Lung (tissue), 11 donors: ENCODE measurements at regions not wholly inside any gene's neighbourhood (a gene's known extent, or its start where the extent isn't known, plus 50 kb on each side); places are given as distances from the start of the nearest gene placed in this dataset.

Experiments used
- ATAC-seq: fragments of 200-7000 bp; cut with Tn5 transposase; one replicate; pipeline ENCODE4 v1.9.1; 2020; ENCODE audit warnings: moderate number of reproducible peaks; ENCODE audit not compliant: insufficient read depth, low FRiP score
- DNase-seq, 3 donors: peaks; one replicate each; pipeline ENCODE4 v3.0.0-alpha.2; 2013 to 2017
- H3K27ac ChIP-seq, 2 donors: one replicate each; pipeline ENCODE4 v1.5.1; 2013; ENCODE audit warnings: mild to moderate bottlenecking in 2 of 2, moderate library complexity in 2 of 2, control low read depth in 1 of 2, inconsistent platforms in 1 of 2, low read depth in 1 of 2, low read length in 1 of 2
- H3K27me3 ChIP-seq, 3 donors: one replicate each; pipeline ENCODE4 v1.5.1; 2013; ENCODE audit warnings: low read length in 2 of 3; ENCODE audit not compliant: control insufficient read depth in 3 of 3, insufficient read depth in 3 of 3
- H3K36me3 ChIP-seq, 4 donors: one replicate each; pipeline ENCODE4 v1.5.1; 2013; ENCODE audit warnings: low read length in 4 of 4, mild to moderate bottlenecking in 1 of 4, moderate library complexity in 1 of 4; ENCODE audit not compliant: control insufficient read depth in 4 of 4, insufficient read depth in 4 of 4
- H3K4me1 ChIP-seq, 5 donors: one replicate each; pipeline ENCODE4 v1.5.1; 2013; ENCODE audit warnings: low read length in 5 of 5, mild to moderate bottlenecking in 2 of 5, moderate library complexity in 1 of 5; ENCODE audit not compliant: control insufficient read depth in 5 of 5, insufficient read depth in 5 of 5
- H3K4me3 ChIP-seq: one replicate; pipeline ENCODE4 v1.5.1; 2013; ENCODE audit warnings: mild to moderate bottlenecking, control low read depth, moderate library complexity
- H3K9ac ChIP-seq, 2 donors: one replicate each; pipeline ENCODE4 v1.5.1; 2013; ENCODE audit warnings: low read length in 2 of 2, control low read depth in 1 of 2; ENCODE audit not compliant: insufficient read depth in 1 of 2
- H3K9me3 ChIP-seq, 4 donors: one replicate each; pipeline ENCODE4 v1.5.1; 2013; ENCODE audit warnings: low read length in 3 of 4, mild to moderate bottlenecking in 1 of 4, moderate library complexity in 1 of 4; ENCODE audit not compliant: control insufficient read depth in 4 of 4, insufficient read depth in 3 of 4
- WGBS, 2 donors: extraction: QIAGEN DNeasy Blood & Tissue Kit; methylation state at CpG; one replicate each; pipeline ENCODE4 v1.1.7; 2013; 5-methylcytosine and 5-hydroxymethylcytosine counted together
- TF ChIP-seq, protein P1 (sequence below): IDR thresholded peaks from 2 replicates; pipeline ENCODE4 v1.5.1; 2012; ENCODE audit warnings: mild to moderate bottlenecking; ENCODE audit errors: control extremely low read depth, extremely low read depth
- donor health status: control.
- donor health status: control.
- donor health status: Bipolar disorder and iron deficiency.
- donor health status: healthy.
- donor health status: DM: yes; HTN: yes; CAD: no.

GRCh38 chr11:126129727-126130671, 67.3 kb upstream of the CDON start:
- H3K27ac ChIP-seq, result peak overlapping the region in 1 of 2 donors; percentile 35
- peaks cover 0 to 33% (median 8%) of the 10 kb centered on the region in 5 donors for H3K4me1 ChIP-seq
- no peak overlapping the region for H3K4me3 ChIP-seq
- 67 to 80% methylated on average over 13 of the region's 13 CpGs for WGBS, 2 donors
- H3K9me3 ChIP-seq, result no peaks in the 10 kb centered on the region
- ATAC-seq (no peak), DNase-seq (peak in 2 of 3 donors; percentile 61 to 72)
- H3K36me3 ChIP-seq, result no peaks in the 10 kb centered on the region
- TF ChIP-seq, protein P1, sequence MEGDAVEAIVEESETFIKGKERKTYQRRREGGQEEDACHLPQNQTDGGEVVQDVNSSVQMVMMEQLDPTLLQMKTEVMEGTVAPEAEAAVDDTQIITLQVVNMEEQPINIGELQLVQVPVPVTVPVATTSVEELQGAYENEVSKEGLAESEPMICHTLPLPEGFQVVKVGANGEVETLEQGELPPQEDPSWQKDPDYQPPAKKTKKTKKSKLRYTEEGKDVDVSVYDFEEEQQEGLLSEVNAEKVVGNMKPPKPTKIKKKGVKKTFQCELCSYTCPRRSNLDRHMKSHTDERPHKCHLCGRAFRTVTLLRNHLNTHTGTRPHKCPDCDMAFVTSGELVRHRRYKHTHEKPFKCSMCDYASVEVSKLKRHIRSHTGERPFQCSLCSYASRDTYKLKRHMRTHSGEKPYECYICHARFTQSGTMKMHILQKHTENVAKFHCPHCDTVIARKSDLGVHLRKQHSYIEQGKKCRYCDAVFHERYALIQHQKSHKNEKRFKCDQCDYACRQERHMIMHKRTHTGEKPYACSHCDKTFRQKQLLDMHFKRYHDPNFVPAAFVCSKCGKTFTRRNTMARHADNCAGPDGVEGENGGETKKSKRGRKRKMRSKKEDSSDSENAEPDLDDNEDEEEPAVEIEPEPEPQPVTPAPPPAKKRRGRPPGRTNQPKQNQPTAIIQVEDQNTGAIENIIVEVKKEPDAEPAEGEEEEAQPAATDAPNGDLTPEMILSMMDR, result no peak
- no peak overlapping the region for H3K9ac ChIP-seq
- H3K27me3 ChIP-seq, result no peaks in the 10 kb centered on the region

- Histone ChIP-seq H3K36me3 (no peaks in the 10 kb centered on the region), H3K4me1 (peaks cover 0 to 20% (median 6%) of the 10 kb centered on the region in 5 donors), H3K9ac (no peak overlapping the region), H3K27ac (no peak overlapping the region), H3K4me3 (no peak overlapping the region), H3K27me3 (no peaks in the 10 kb centered on the region), H3K9me3 (peaks cover 0 to 2% (median 0%) of the 10 kb centered on the region in 4 donors)
- peak in 2 of 3 donors; percentile 38 to 51 for DNase-seq
- TF ChIP-seq, protein P1, result no peak
- ATAC-seq, result no peak
- 34 to 55% methylated on average over 6 of the region's 6 CpGs for WGBS, 2 donors
Observed at GRCh38 chr11:126127898-126128297, 65.2 kb upstream of the CDON start.

GRCh38 chr11:126127284-126127845, 64.7 kb upstream of the CDON start:
- Histone ChIP-seq H3K27me3 (no peaks in the 10 kb centered on the region), H3K36me3 (no peaks in the 10 kb centered on the region), H3K27ac (no peak overlapping the region), H3K4me1 (peaks cover 0 to 20% (median 6%) of the 10 kb centered on the region in 5 donors), H3K9ac (no peak overlapping the region), H3K4me3 (no peak overlapping the region), H3K9me3 (peaks cover 0 to 2% (median 0%) of the 10 kb centered on the region in 4 donors)
- ATAC-seq (no peak), DNase-seq (no peak)
- TF ChIP-seq, protein P1, result no peak
- WGBS, 2 donors, result 82 to 83% methylated on average over 7 of the region's 7 CpGs
